RWPE2 (cell line): ENCODE measurements at regions not wholly inside any gene's neighbourhood (a gene's known extent, or its start where the extent isn't known, plus 50 kb on each side); places are given as distances from the start of the nearest gene placed in this dataset.

Experiments
- ATAC-seq: fragments of 200-7000 bp; cut with Tn5 transposase; 3 replicates; pipeline ENCODE4 v1.9.1; 2021; ENCODE audit warnings: low read depth
- DNase-seq: peaks from one replicate; pipeline ENCODE4 v3.0.0-alpha.2; 2020; ENCODE audit warnings: low spot score
- H3K27ac ChIP-seq: fragments of 450-650 bp; 2 replicates; pipeline ENCODE4 v1.5.1; 2017; ENCODE audit warnings: mild to moderate bottlenecking; ENCODE audit not compliant: poor library complexity, severe bottlenecking
- H3K27me3 ChIP-seq: fragments of 250-450 bp; sonication (Bioruptor Pico); 2 replicates; pipeline ENCODE4 v1.5.1; 2021; ENCODE audit warnings: mild to moderate bottlenecking, moderate library complexity; ENCODE audit not compliant: insufficient read depth, poor library complexity, severe bottlenecking
- H3K36me3 ChIP-seq: fragments of 250-450 bp; sonication (Bioruptor Pico); 2 replicates; pipeline ENCODE4 v1.5.1; 2020; ENCODE audit warnings: low read depth, mild to moderate bottlenecking, moderate library complexity
- H3K4me1 ChIP-seq: fragments of 250-450 bp; sonication (Bioruptor Pico); 2 replicates; pipeline ENCODE4 v1.5.1; 2021; ENCODE audit warnings: mild to moderate bottlenecking, moderate library complexity; ENCODE audit not compliant: insufficient read depth, poor library complexity, severe bottlenecking
- H3K4me3 ChIP-seq: fragments of 250-450 bp; sonication (Bioruptor Pico); 2 replicates; pipeline ENCODE4 v1.5.1; 2021; ENCODE audit warnings: mild to moderate bottlenecking, moderate library complexity; ENCODE audit not compliant: severe bottlenecking
- H3K9me3 ChIP-seq: fragments of 250-450 bp; sonication (Bioruptor Pico); 2 replicates; pipeline ENCODE4 v1.5.1; 2021; ENCODE audit warnings: mild to moderate bottlenecking, moderate library complexity; ENCODE audit not compliant: severe bottlenecking
- CTCF ChIP-seq: fragments of 450-650 bp; IDR thresholded peaks from one replicate; pipeline ENCODE4 v1.5.1; 2017; ENCODE audit warnings: mild to moderate bottlenecking, moderate library complexity; ENCODE audit not compliant: poor library complexity, severe bottlenecking

- no peak for ATAC-seq
- no peaks in the 10 kb centered on the region for H3K27me3 ChIP-seq
- DNase-seq = no peak
Measured at GRCh38 chr6:113428702-113429101, 428.4 kb upstream of the MARCKS start.

GRCh38 chr6:113432521-113433334 lies 424.4 kb upstream of the MARCKS start:
- no peak for DNase-seq
- ATAC-seq = peak; percentile 45
- Histone ChIP-seq H3K36me3 (no peaks in the 10 kb centered on the region), H3K27ac (peak overlapping the region; percentile 72), H3K27me3 (no peaks in the 10 kb centered on the region), H3K9me3 (no peaks in the 10 kb centered on the region), H3K4me1 (peaks cover 15% of the 10 kb centered on the region), H3K4me3 (no peak overlapping the region)
- TF ChIP-seq CTCF = no peak

More at GRCh38 chr6:113428702-113429101, 428.4 kb upstream of the MARCKS start:
- no peaks in the 10 kb centered on the region for H3K36me3 ChIP-seq
- no peak overlapping the region for H3K4me3 ChIP-seq
- H3K4me1 ChIP-seq = peaks cover 12% of the 10 kb centered on the region
- H3K27ac ChIP-seq = no peak overlapping the region
- no peaks in the 10 kb centered on the region for H3K9me3 ChIP-seq
- no peak for TF ChIP-seq CTCF

GRCh38 chr6:113433335-113433991 lies 423.7 kb upstream of the MARCKS start:
- DNase-seq (peak; percentile 71), ATAC-seq (peak; percentile 88)
- Histone ChIP-seq H3K4me3 (no peak overlapping the region), H3K36me3 (no peaks in the 10 kb centered on the region), H3K27ac (peak overlapping the region; percentile 72), H3K9me3 (no peaks in the 10 kb centered on the region), H3K27me3 (no peaks in the 10 kb centered on the region), H3K4me1 (peaks cover 15% of the 10 kb centered on the region)
- no peak for TF ChIP-seq CTCF

GRCh38 chr6:113434641-113435040 lies 422.5 kb upstream of the MARCKS start:
- peaks cover 15% of the 10 kb centered on the region for H3K4me1 ChIP-seq

More at GRCh38 chr6:113434641-113435040, 422.5 kb upstream of the MARCKS start:
- no peak for TF ChIP-seq CTCF
- Histone ChIP-seq H3K9me3 (no peaks in the 10 kb centered on the region), H3K27ac (no peak overlapping the region), H3K36me3 (no peaks in the 10 kb centered on the region), H3K4me3 (no peak overlapping the region), H3K27me3 (no peaks in the 10 kb centered on the region)
- no peak for ATAC-seq
- DNase-seq = no peak
